Activated CD4-positive, alpha-beta T cell treated with anti-CD3 and anti-CD28 coated beads, Interleukin-2, amount 50 U/mL, for 24 hours (primary cell): ENCODE measurements at regions not wholly inside any gene's neighbourhood (a gene's known extent, or its start where the extent isn't known, plus 50 kb on each side); places are given as distances from the start of the nearest gene placed in this dataset.

Source experiments
- DNase-seq, 2 donors: peaks; one replicate each; pipeline ENCODE4 v3.0.0-alpha.2; 2020; ENCODE audit warnings: low read depth in 1 of 2, low spot score in 1 of 2

DNA sequence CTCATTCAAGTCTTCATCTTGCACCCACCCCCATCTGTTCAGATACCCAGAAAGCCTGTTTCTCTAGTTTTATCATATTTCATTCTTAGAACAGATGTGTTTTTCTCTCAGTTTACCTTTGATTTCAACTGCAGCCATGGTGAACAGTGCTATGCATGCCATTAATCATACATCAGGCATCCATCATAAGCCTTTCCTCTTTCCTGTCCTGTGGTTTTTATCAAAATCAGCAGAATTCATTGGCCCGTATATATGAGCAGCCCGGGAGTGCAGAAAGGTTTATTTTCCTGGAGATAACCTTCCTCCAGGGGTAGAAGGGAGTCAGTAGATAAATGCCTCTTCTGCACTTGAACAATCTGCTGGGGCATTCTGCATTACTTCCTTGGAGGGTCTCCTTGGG, 65.7 kb downstream of the IL21 start:
- DNase-seq, result no peak

DNA sequence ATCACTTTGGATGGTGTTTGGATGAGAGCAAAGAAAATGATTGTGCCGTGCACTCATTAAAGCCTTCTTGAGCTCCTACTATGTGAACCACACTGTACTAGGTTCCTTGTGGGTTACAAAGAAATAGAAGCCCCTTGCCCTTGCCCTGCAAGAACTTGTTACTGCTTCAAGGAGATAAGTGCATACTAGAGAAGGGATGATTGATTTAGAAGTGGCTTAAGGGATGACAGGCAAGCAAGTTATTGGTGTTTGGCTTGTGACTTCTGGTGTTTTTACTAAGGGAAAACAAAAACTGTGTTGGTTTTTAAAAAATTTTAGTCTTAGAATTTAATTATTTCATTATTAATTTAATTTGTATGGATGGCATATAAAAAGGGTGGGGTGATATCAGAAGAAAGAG, 67.4 kb downstream of the IL21 start:
- no peak for DNase-seq

DNA sequence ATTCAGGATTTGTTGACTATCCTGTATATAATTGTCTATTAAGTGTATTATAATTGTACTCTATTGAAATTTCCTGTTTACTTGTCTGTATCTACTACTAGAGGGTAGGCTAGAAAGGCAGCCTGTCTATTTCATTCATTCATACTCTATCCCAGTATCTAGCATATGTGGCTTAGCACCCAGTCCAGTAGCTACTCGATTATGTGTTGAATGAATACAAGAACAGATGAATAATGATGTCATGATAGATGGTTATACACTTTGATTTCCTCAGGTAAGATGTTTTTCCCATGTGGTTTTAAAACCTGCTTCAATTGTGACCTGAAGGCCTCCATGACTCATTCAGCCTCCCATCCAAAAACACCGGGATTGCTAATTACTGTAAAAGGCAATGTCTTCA, 68.0 kb downstream of the IL21 start:
- peak in 1 of 2 donors; percentile 36 for DNase-seq

DNA sequence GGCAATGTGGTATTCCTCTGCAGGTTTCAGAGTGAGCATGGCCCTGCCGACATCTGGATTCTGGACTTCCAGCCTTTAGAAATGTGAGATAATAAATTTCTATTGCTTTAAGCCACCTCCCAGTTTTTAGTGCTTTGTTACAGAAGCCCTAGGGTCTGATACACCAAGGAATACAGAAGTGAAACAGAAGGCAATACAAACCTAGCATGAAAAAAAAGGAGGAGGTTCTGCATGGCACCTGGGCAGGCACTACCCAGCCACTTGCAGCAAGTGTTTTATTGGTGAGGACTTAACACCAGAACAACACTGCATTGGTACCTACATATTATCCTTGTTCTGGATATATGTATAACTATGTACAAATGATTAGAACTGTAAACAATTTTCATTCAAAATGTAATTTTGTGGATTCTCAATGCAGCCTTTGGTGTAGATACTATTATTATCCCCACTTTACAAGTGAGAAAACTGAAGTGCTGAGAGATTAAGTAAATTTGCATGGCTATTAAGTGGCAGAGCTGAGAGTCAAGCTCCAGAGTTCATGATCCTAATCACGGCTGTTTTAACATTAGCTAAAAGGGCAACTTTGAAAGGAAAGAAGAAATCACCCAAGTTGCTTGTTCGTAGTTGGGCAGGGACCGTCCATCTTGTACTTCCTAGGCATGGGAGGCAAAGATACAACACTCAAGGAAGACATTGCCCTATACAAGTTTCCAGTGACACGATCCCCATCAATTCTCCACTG, 71.8 kb downstream of the IL21 start:
- no peak for DNase-seq

DNA sequence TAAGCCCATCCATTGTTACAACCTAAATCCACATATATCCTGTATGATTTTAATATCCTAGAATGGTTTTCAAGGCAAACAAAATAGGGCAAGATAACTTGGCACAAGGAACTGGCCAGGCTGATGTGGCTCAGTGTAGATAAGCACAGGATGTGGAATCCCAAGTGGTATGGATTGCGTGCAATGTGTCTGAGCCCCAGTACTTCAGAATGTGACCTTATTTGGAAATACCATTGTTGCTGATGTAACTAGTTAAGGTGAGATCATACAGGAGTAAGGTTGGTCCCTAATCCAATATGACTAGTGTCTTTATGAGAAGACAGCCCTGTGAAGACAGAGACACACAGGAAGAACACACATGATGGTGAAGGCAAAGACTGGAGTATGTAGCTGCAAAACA, 72.4 kb downstream of the IL21 start:
- no peak for DNase-seq

DNA sequence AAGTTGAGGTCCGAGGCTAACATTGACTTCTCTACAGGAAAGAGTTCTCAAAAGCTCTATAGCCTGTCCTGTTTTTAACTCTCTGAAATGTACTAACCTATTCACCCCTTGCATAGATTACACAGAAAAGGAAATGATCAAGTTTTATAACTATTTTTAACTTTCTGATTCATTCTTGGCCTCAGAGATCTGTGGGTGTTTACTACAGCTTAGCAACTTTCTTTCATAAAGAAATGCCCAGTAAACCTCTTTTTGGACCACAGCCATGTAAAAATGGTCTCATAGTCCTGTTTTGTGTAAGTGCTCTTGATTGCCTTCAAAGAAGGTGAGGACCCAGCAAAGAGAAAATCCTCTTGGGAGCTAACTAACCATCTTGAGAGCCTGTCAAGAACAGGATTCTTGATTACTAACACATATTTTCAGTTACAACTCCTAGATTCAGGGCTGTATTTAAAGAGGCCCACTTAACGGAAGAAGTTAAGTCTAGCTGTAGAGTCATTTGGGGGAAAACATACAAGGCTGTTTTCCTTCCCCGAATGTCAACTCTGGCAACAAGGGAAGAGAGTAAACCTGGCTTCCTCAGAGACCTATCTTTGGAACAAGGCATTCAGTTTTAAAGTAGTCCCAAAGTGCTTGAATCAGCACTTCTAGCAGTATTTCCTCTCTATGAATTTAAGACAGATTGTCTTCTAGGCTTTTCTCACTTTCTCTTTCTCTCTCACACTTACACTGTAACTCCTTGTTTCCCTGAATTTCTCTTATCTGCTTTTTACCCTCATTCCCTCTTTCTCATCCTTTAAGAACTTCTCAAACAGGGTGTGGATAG, 78.2 kb downstream of the IL21 start:
- peak in 1 of 2 donors; percentile 46 for DNase-seq

DNA sequence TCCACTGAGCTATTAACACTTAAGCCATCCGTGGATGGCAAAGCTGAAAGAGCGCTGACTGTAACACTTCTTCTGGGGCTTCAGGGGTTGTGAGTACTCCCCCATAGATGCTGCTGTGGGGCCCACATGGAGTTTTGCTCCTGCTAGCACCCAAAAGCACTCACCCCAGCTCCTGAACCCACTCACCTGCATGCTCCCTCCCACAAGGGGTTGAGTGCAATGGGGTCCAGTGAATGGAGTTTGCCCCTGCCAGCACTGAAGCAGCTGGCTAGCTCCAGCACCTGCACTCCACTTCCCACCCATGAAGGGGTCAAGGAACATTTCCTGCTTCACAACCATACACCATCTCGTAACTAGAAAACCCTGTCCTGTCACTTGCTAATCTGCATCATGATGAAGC, 78.9 kb downstream of the IL21 start:
- DNase-seq, result no peak

DNA sequence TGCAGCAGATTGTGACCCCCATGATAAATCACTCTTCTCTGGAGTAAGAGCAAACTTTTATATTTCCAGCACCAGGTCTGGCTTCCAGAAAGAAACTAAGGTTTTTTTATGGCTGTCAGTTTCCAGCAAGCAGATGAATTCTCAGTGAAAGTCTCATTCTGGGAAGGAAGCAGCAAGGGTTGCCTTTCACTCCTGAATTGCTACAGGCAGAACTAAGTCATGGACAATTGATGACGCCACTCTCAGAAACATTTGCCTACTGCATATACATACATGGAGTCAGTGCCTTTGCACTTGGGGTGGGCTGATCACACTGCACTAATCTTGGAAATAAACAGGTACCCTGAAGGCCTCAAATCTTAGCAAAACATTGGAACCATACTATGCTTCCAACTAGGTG, 80.0 kb downstream of the IL21 start:
- DNase-seq, result no peak

DNA sequence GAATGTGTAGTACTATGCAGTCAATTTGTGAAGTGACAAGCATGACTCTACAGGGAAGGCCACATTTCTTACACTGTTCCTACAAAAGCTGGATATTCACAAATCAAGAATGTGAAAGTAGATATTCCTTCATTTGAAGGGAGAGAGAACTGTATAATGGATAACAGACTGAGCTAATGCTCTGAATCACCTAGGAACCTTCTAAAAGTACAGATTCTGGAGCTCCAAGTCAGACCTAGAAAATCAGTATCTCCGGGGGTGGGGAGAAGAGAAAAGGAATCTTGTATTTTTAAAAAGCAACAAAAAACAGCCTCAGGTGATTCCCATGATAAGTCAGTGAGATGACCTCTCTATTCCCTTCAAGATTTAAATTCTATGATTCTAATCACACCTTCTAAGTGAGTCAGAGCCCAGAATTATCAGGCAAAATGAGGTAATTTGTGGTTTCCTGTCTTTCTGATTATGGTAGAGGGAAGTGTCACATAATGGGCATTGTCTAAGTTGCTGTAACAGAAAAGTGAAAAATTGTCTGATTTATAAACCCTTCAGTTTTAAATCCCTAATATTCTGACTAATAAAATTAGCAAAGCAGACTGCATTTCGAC, 80.9 kb downstream of the IL21 start:
- peak in 1 of 2 donors; percentile 35 for DNase-seq

DNA sequence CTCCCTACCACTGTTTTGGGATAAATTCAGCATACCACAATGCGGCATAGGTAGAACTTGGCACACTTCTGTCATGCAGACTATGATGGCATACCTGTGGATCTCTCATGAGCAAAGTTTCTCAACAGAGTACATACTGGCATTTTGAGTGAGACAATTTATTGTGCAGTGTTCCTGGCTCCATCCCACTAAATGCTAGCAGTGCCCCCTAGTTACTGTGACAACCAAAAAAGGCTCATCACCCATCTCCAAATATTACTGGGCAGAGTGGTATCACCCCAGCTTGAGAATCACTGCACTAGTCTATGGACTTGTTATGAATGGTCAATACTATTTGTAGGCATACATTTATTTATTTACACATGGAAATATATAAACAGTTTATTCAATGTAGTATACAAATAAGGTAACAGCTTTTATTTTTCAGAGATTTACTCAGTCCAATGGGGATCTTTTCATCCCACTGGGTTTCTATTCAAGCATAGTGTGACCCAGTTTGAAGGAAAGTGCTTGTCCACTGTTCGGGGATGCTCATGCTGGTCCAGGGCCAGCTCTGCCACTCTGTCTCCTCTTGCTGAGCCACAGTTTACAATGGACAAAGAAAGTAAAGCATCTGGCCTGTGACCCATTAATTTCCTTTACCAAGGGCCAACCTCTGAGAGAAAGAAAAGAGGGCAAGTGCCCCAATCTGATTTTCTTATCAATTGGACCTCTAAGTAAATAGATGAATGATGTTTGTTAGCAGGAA, 81.0 kb upstream of the IL2 start:
- no peak for DNase-seq

DNA sequence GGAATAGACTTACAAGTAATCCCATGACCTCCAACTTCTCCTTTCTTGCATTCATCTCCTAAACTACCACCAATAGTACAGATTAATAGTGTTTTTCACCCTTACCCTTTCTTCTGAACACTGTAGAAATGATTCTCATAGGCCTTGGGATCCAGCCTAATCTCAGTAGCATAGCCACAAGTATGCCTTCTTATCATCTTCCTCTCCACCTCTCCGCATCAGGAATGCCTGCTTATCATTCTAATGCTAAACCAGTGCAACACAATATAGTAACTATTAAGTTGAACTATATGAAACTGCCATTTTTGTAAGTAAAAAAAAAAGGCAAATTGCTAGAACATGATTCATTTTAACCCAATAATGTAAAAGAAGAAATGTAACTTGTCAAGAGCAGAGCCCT, 79.5 kb upstream of the IL2 start:
- no peak for DNase-seq

DNA sequence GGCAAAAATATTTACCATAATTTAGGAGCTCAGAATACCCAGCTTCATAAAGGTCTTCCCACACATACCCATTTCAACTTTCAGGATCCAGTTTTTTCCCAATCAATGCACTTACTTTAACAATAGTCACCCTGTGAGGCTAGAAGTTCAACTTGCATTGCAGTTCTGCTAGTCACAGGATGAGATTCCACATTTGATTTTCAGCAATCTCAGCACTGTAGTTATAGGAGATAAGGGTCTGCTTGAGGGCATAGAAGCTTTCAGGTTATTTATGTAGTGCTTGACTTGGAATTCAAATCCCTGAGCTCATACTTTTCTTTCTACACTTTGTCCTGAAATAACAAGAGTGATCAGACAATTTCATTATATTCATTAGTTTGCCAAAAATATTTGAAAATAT, 78.3 kb upstream of the IL2 start:
- DNase-seq, result no peak

DNA sequence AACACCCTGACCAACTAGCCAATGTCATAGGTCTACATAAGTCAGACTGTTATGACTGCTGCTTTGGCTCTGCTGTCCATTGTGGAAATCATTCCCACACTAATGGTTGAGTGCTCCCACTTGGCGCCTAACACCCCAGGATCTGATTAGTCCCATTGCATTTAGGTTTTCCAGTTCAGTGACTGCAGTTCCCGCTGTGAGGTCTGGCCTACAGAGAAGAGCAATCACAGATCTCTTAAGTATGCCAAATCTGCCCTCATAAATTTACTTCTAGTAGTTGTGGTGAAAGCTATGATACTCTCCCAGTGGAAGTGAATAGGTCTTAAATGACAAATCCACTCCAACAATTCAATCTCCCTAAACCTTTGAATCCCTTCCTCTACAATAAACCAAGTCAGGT, 77.3 kb upstream of the IL2 start:
- no peak for DNase-seq

DNA sequence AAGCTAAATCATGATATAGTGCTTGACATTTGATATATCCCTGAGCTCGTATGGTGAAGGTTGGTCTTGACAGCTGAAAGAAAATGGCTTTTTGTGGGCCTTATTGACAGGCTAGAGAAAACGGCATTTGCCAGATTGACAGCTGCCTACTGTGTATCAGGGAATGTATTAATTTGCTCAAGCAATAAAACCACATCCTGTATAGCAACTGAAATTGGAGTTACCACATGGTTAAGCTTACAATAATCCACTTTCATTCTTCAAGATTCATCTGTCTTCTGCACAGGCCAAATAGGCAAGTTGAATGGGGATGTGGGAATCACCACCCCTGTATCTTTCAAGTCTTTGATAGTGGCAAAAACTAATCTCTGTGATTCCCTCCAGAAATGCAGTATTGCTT, 76.2 kb upstream of the IL2 start:
- no peak for DNase-seq

DNA sequence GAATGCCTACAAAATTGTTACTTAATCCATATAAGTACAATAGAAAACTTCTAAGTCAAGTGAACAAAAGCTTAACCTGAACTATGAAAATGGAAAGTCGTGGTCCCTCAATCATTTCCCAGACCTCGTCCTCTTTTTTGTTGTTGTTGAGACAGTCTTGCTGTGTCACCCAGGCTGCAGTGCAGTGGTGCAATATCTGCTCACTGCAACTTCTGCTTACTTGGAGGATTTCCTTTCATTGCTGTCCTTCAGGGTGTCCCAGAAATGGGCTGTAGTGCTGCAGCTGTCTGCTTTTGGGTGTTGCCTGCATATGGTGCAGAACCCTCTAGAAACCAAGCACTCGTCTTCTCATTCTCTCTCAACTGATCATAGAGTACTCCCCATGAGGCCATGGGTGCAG, 75.0 kb upstream of the IL2 start:
- DNase-seq, result no peak

DNA sequence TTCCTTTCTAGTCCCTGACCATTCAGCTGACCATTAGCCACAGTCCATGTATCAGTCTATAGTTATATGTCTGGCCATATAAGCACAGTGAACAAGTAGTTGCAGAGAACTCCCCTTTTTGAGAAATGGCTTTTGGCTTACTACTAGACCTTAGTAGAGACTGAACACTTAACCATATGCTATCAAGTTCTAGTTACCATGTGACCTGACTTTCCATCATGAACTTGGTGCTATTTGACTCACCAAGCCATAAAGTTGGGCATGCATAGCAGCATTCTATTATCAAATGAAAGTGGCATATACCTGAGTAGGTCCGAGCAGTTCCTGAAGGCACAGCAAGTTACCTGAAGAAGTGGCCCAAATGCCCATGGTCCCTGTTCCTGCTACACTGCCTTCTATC, 74.5 kb upstream of the IL2 start:
- no peak for DNase-seq

DNA sequence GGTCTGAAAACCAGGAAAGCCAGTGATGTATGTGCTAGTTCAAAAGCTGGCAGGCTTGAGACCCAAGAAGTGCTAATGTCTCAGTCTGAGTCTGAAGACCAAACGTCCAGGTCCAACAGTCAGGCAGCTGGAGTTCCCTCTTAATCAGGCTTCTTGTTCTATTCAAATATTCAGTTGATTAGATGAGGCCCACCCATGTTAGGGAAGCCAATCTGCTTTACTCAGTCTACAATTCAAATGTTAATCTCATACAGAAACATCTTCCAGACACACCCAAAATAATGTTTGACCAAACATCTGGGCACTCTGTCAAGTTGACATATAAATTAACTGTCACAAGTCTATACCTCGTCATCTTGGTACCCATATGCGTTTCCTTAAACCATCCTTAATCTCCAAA, 72.4 kb upstream of the IL2 start:
- DNase-seq, result no peak

DNA sequence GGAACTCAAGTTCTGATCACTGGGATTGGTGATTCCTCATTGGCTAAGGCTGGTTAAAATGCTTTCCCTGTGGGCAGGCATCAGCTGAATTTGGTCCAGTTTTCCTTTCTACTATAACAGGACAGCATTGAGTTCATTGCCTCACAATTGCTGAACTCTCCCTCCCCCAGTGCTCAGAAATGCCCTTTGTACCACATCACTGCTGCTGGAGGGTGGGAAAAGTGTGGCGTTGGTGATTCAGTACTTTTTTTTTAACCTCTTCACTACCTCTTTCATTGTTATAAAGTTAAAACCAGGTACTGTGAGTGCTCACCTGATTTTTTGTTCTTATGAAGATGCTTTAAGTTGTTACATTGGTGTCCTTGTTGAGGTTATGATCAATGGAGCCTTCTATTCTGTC, 69.3 kb upstream of the IL2 start:
- DNase-seq, result no peak

DNA sequence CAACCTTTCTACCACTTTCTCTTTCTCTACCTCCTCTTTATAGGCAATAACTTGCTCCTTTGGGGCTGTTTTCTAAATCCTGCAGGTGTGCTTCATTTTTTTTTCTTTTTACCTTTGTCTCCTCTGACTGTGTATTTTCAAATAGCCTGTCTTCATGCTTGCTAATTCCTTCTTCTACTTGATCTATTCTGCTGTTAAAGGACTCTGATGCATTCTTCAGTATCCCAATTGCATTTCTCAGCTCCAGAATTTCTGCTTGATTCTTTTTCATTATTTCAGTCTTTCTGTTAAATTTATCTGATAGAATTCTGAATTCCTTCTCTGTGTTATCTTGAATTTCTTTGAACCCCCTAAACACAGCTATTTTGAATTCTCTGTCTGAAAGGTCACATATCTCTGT, 67.7 kb upstream of the IL2 start:
- no peak for DNase-seq

DNA sequence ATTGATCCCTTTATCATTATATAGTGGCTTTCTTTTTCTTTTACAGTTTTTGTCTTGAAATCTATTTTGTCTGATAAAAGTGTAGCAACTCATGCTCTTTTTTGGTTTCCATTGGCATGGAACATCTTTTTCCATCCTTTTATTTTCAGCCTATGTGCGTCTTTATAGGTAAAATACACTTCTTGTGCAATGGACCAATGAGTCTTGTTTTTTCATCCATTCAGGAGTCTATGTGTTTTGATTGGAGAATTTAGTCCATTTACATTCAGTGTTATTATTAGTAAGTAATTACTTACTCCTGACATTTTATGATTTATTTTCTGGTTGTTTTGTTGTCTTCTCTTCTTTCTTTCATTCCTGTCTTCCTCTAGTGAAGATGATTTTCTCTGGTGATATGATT, 66.4 kb upstream of the IL2 start:
- DNase-seq, result no peak

DNA sequence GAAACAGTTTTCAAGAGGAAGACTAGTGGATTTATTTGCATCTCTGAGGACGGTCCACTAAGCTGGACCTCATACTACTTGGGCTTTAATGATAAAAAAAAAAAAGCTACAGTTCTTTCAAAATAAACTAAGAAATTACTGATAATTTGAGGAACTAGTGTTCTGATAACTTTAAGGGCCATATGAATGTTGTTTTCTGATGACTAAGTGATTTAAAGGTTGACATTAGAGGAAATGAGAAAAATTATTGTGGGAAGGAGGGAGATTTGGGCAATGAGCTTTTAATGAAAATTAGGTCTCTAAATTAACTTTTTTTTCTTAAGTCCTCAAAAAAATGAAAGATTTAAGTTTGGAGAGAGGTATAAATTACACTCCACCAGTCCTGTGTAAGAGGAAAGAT, 60.8 kb upstream of the IL2 start:
- no peak for DNase-seq

DNA sequence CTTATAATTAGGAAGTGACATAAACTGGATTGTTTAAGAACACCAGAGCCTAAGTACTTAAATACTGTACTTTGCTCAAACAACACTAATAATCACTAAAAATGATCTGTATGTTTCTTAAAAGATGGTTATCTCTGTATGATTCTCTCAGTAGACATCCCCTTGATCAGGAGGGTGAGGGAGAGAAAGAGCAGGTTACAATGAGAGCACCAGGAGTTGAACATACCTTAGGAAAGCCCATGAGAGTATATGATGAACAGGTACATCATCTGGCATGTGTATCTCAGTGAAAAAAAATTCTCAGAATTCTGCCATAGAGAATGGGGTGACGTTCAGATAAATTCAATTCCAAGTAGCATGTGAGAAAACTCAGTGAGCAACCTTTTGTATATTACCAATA, 59.9 kb upstream of the IL2 start:
- no peak for DNase-seq
